ENCODE measurements at regions not wholly inside any gene's neighbourhood (a gene's known extent, or its start where the extent isn't known, plus 50 kb on each side); places are given as distances from the start of the nearest gene placed in this dataset.
"Not testable (repeated sequence)": the region's sequence is repeated elsewhere in the genome, so short reads cannot be mapped to it uniquely, and the experiment has no call there.

- no peak for DNase-seq
Observed at GRCh38 chr3:132084982-132085381, 50.2 kb upstream of the CPNE4 start.

DNA sequence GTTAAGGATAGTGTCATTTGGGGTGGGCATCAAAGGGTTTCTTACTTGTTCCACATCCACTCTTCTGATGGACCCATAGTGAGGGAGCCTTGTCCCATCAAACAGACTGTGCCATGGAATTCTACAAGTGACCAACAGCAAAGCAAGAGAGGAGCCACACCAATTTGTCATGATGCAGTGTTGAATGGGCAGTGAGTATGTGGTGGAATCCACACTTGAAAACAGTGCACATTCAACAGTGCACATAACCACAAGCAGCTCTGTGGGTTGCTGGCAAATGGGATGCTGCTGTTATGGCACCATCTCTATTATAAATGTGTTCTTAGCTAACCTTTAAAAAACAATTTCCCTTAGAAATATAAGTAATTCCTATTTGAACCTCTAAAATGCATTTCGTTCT lies 52.5 kb upstream of the CPNE4 start:
- no peak for DNase-seq

DNA sequence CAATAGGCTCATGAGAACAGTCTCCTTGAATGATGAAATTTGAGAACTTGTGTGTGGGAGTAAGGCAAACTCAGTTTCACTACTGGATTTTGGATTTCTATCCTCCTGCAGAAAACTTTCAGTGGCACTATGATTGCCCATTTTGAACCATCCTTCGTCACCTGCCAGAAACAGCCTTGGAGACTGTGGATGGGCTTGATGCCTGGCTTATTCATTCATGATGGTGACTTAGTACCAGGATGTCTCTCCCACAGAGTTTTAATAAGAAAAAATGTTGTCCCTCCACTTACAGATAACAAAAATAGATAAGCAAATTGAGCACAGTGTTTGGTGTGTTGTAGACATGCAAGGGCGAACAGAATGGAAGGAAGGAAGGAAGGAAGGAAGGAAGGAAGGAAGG lies 53.5 kb upstream of the CPNE4 start:
- DNase-seq = no peak

- no peak for DNase-seq
Observed at GRCh38 chr3:132090921-132091320, 56.1 kb upstream of the CPNE4 start.

- no peak for DNase-seq
Observed at GRCh38 chr3:132116601-132117000, 81.8 kb upstream of the CPNE4 start.

- no peak for DNase-seq
Observed at GRCh38 chr3:132117642-132118041, 82.8 kb upstream of the CPNE4 start.

DNA sequence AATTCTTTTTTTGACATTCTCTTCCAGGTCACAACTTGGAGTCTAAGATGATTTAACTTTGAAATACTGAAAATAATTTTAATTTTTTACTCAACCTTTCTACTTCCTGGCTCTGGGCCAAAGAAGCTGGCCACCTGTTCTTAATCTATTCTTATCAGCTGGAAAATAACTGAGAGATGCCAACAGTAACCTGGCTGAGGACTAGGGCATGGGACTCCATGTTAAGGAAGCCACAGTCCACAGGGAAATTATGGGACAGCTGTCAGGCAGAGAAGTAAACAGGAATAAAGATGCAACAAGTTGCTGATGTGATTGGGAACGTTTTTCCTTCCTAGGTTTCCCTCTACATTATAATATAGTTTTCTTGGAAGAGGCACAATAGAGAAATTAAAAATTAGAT lies 84.7 kb upstream of the CPNE4 start:
- DNase-seq = no peak

DNA sequence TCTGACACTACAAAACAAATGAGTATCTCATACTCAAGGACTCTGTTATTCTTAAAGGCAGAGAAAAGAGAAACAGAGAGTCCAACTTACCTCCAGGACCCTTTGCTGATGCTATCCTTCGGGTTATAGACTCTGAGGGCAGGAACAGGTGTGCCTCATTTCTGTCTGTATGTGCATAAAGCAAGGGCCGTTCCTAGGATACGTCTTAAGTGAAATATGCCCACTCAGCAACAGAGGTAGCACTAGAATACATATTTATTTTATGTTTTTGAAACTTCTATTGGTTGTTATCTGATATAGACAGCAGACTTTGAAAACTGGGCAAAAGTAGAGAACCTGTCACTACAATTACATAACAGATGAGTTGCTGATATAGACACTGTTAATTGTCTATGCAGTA lies 89.3 kb upstream of the CPNE4 start:
- DNase-seq = no peak

DNA sequence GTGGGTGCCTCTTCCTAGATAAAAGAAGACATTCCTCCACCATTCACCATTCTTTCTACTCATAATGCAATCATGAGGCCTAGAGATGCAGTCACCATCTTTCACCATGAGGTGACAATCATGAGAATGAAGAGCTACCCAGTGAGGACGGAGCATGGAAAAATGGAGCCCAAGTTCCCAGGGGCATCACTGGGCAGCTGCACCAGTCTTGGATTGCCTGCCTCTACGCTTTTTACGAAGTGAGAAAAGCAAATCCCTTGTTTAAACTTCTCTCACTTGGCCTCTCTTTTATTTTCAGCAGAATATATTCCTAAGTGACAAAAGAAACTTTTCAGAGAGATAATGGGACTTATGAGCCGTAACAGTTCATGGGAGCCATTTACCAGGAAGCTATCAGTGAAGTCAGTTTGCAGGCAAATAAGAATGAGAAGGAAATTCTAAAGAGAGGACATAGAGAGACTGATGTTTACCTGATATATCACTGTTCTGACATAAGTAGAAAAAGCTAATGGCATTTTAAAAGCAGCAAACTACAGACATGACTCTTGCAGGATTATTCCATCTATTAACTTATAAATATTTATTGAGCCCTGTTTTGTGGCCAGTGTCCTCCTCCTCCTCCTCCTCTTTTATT lies 90.0 kb upstream of the CPNE4 start:
- no peak for DNase-seq

DNA sequence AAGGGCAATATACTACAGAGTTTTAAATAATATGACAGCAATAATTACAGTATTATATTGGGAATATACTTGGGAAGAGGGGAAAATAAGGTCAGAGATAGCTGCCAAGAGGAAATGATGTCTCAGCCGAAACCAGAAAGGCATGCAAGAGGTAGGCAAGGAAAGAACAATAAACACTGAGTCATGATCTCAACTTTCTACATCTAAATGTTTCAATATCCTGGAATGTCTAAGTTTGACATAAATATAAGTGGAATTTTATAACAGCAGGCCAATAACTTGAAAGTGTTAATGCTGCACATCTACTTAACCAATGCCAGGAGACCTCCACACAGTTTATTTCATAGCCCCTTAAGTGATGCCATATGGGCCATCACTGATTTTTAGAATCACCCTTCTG lies 99.8 kb upstream of the CPNE4 start:
- no peak for DNase-seq

GRCh38 chr3:132135628-132136333 lies 101.0 kb upstream of the CPNE4 start:
- no peak for DNase-seq

GRCh38 chr3:132136334-132136716 lies 101.5 kb upstream of the CPNE4 start:
- no peak for DNase-seq

DNA sequence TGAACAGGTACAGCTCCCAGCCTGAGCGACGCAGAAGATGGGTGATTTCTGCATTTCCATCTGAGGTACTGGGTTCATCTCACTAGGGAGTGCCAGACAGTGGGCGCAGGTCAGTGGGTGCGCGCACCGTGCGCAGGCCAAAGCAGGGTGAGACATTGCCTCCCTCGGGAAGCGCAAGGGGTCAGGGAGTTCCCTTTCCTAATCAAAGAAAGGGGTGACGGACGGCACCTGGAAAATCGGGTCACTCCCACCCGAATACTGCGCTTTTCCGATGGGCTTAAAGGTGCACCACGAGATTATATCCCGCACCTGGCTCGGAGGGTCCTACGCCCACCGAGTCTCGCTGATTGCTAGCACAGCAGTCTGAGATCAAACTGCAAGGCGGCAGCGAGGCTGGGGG lies 102.1 kb upstream of the CPNE4 start:
- not testable (repeated sequence) for DNase-seq

GRCh38 chr3:132145833-132146232 lies 111.0 kb upstream of the CPNE4 start:
- no peak for DNase-seq

GRCh38 chr3:132154619-132155018 lies 119.8 kb upstream of the CPNE4 start:
- DNase-seq = no peak

GRCh38 chr3:132159145-132159544 lies 124.3 kb upstream of the CPNE4 start:
- DNase-seq = no peak

- no peak for DNase-seq
Observed at GRCh38 chr3:132160198-132160597, 125.4 kb upstream of the CPNE4 start.

DNA sequence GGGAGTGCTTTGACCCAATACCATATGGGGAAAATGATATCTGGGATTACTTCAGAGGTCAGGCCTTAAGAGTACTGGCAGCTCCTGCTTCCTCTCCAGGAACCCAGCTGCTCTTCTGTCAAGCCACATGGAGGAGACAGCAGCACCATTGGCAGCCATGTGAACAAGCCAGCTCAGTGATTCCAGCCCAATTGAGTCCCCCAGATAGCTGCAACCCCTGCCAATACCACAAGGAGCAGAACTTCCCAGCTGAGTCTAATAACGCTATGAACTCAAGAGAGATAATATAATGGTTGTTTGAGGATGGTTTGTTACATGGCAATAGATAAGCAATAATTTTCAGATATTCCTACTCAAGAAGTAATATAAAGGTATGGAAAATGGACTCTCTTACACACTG lies 126.8 kb upstream of the CPNE4 start:
- no peak for DNase-seq

DNA sequence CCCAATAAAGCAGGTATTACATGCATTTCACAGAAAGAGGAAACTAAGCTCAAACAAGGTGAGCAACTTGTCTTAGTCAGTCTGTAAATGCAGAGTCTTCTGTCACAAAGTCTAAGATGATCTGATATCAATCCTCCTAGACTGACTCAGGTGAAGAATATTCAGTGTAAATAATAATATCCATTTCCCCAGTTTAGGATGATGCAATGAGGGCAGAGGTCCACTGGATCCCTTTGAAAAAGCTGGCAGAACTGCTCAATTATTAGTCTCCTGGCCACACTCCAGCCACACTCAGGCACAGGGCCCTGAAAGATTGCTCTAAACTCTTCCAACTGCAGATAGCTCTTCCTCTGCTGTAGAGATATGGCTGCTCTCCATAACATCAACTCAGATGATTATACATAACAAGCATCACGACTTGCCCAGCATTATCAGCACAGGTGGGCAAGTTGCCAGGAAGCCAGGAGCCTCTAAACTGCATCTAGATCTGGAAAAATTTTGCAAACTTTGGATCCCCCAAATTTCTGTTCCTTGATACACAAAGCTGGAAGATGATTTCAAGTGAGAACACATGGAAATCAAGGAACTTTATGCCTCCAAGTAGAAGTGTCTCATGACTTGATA lies 129.8 kb upstream of the CPNE4 start:
- DNase-seq = no peak

- no peak for DNase-seq
Observed at GRCh38 chr3:132167870-132168269, 133.1 kb upstream of the CPNE4 start.

GRCh38 chr3:132174500-132174899 lies 139.7 kb upstream of the CPNE4 start:
- no peak for DNase-seq

GRCh38 chr3:132180337-132180791 lies 136.8 kb upstream of the ACP3 start:
- peak; percentile 60 to 75 for DNase-seq

- DNase-seq = no peak
Observed at GRCh38 chr3:132183811-132184210, 133.4 kb upstream of the ACP3 start.

GRCh38 chr3:132187746-132188145 lies 129.5 kb upstream of the ACP3 start:
- DNase-seq = no peak
